Frontal cortex (tissue), 3 donors: ENCODE measurements at regions not wholly inside any gene's neighbourhood (a gene's known extent, or its start where the extent isn't known, plus 50 kb on each side); places are given as distances from the start of the nearest gene placed in this dataset.

Experiments
- DNase-seq, 2 donors: peaks; one replicate each; pipeline ENCODE4 v3.0.0; 2012; ENCODE audit warnings: low spot score in 2 of 2
- FAIRE-seq: peaks from 2 replicates; lab custom pipeline; 2012; peaks lifted over from hg19 to GRCh38; lab: Jason Lieb, UNC
- donor health status: control.
- donor health status: control.
- donor health status: control.

DNA sequence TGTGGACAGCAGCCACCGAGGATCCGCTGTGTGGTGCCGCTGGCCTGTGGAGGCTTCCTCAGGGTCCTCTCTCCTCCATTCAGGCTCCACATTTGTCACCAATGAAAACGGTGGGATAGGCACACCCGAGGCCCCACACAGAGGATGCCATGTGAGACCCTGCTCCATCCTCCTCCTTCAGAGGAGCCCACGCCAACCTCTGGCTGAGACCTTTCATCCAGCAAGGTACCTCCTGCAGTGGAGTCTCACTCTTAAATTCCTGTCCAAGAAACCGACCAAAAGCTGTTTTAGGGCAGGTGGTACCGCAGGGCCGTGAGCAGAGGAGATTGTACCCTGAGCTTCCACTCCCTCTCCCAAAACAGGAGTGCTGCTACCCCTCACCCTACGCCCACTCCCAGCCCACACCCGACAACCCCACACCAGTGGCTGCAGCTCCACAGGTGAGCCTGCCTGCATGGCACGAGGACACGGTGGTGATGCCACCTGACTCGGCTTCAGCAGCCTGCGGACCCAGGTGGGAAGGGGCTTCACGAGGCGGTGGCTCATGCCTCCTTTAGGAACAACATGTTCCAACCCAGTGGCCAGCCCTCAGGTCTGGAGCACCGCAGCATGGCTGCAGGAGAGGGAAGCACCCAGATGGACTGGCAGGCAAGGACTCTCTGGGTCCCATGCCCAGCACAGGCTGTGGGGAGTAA is 237.6 kb upstream of the AFDN start:
- DNase-seq (no peak), FAIRE-seq (no peak)

DNA sequence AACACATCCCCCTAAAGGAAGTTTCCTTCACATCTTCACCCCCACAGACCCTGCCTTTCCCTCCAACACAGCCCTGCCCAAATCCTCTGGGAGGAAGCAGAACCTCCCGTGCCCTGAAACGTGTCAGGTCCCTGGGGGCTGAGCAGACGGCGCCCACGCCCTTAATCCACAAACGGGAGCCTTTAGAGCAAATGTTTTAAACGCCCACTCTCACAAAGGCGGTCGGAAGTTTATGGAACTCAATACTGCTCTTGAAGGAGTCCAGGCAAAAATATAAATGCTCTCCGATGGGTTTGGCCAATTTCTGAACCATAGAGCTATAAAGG is 237.1 kb upstream of the AFDN start:
- DNase-seq (no peak), FAIRE-seq (no peak)

DNA sequence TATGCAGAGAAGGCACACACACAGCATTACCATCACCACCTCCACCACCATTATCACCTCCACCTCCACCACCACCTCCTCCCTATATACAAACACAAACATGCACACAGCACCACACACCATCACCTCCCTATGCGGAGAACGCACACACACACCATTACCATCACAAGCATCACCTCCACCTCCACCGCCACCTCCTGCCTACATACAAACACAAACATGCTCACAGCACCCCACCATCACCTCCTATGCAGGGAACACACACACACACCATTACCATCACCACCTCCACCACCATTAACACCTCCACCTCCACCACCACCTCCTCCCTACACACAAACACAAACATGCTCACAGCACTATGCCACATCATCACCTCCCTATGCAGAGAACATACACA is 236.5 kb upstream of the AFDN start:
- FAIRE-seq (no peak), DNase-seq (no peak)
